Nephron progenitor cell (in vitro differentiated cells): ENCODE measurements at regions not wholly inside any gene's neighbourhood (a gene's known extent, or its start where the extent isn't known, plus 50 kb on each side); places are given as distances from the start of the nearest gene placed in this dataset.

Experiments used
- DNase-seq: peaks from one replicate; pipeline ENCODE4 v3.0.0; 2021
- H3K27ac Mint-ChIP-seq: 2 replicates; pipeline ENCODE4 v1.8.0; 2021; ENCODE audit warnings: mild to moderate bottlenecking, moderate library complexity, mixed read lengths
- H3K27me3 Mint-ChIP-seq: 2 replicates; pipeline ENCODE4 v1.8.0; 2021; ENCODE audit warnings: mild to moderate bottlenecking, low read depth, mixed read lengths; ENCODE audit not compliant: poor library complexity
- H3K36me3 Mint-ChIP-seq: 2 replicates; pipeline ENCODE4 v1.8.0; 2021; ENCODE audit warnings: low read depth, mixed read lengths
- H3K4me1 Mint-ChIP-seq: 2 replicates; pipeline ENCODE4 v1.8.0; 2021; ENCODE audit warnings: mixed read lengths
- H3K4me3 Mint-ChIP-seq: 2 replicates; pipeline ENCODE4 v1.8.0; 2021; ENCODE audit warnings: mild to moderate bottlenecking, moderate library complexity, mixed read lengths
- H3K9me3 Mint-ChIP-seq: 2 replicates; pipeline ENCODE4 v1.8.0; 2021; ENCODE audit warnings: mild to moderate bottlenecking, moderate library complexity, mixed read lengths
- CTCF ChIP-seq: fragments of 200-600 bp; sonication (generic); IDR thresholded peaks from 2 replicates; pipeline ENCODE4 v1.5.0; 2021; ENCODE audit warnings: antibody characterized with exemption

GRCh38 chr12:77522247-77522646 lies 308.4 kb upstream of the NAV3 start:
- H3K4me1 Mint-ChIP-seq, result no peaks in the 10 kb centered on the region
- TF ChIP-seq CTCF, result no peak
- DNase-seq, result no peak
- H3K27me3 Mint-ChIP-seq, result no peaks in the 10 kb centered on the region
- H3K27ac Mint-ChIP-seq, result no peak overlapping the region
- no peak overlapping the region for H3K4me3 Mint-ChIP-seq
- H3K36me3 Mint-ChIP-seq, result no peaks in the 10 kb centered on the region
- no peaks in the 10 kb centered on the region for H3K9me3 Mint-ChIP-seq

GRCh38 chr12:77521508-77522115 lies 309.1 kb upstream of the NAV3 start:
- no peak for DNase-seq
- H3K4me1 Mint-ChIP-seq, result no peaks in the 10 kb centered on the region
- no peak overlapping the region for H3K27ac Mint-ChIP-seq
- H3K36me3 Mint-ChIP-seq, result no peaks in the 10 kb centered on the region
- no peak overlapping the region for H3K4me3 Mint-ChIP-seq
- no peaks in the 10 kb centered on the region for H3K27me3 Mint-ChIP-seq
- no peaks in the 10 kb centered on the region for H3K9me3 Mint-ChIP-seq
- TF ChIP-seq CTCF, result no peak

GRCh38 chr12:77514511-77514910 lies 316.2 kb upstream of the NAV3 start:
- Mint-ChIP-seq H3K4me3 (no peak overlapping the region), H3K36me3 (no peaks in the 10 kb centered on the region), H3K27ac (no peak overlapping the region), H3K9me3 (no peaks in the 10 kb centered on the region), H3K4me1 (no peaks in the 10 kb centered on the region), H3K27me3 (peaks cover 4% of the 10 kb centered on the region)
- TF ChIP-seq CTCF, result no peak
- no peak for DNase-seq

GRCh38 chr12:77510985-77511384 lies 319.7 kb upstream of the NAV3 start:
- Mint-ChIP-seq H3K27me3 (peaks cover 4% of the 10 kb centered on the region), H3K9me3 (no peaks in the 10 kb centered on the region), H3K36me3 (no peaks in the 10 kb centered on the region), H3K4me3 (no peak overlapping the region), H3K4me1 (no peaks in the 10 kb centered on the region), H3K27ac (no peak overlapping the region)
- DNase-seq, result no peak
- no peak for TF ChIP-seq CTCF

GRCh38 chr12:77504466-77504865 lies 326.2 kb upstream of the NAV3 start:
- Mint-ChIP-seq H3K4me1 (no peaks in the 10 kb centered on the region), H3K27me3 (no peaks in the 10 kb centered on the region), H3K9me3 (no peaks in the 10 kb centered on the region), H3K4me3 (no peak overlapping the region), H3K36me3 (no peaks in the 10 kb centered on the region), H3K27ac (no peak overlapping the region)
- no peak for DNase-seq
- TF ChIP-seq CTCF, result no peak

- no peaks in the 10 kb centered on the region for H3K27me3 Mint-ChIP-seq
- no peak for DNase-seq
- H3K27ac Mint-ChIP-seq, result no peak overlapping the region
- no peaks in the 10 kb centered on the region for H3K9me3 Mint-ChIP-seq
- H3K4me3 Mint-ChIP-seq, result no peak overlapping the region
- no peak for TF ChIP-seq CTCF
- H3K4me1 Mint-ChIP-seq, result no peaks in the 10 kb centered on the region
- H3K36me3 Mint-ChIP-seq, result no peaks in the 10 kb centered on the region
Observed at GRCh38 chr12:77500089-77500488, 330.6 kb upstream of the NAV3 start.
